Ovary (tissue), 3 donors: ENCODE measurements at regions not wholly inside any gene's neighbourhood (a gene's known extent, or its start where the extent isn't known, plus 50 kb on each side); places are given as distances from the start of the nearest gene placed in this dataset.

Experiments used
- EP300 ChIP-seq: sonication (generic); formaldehyde crosslinking; IDR thresholded peaks from one replicate; pipeline ENCODE4 v1.6.1; 2017; ENCODE audit warnings: antibody characterized with exemption
- POLR2A ChIP-seq: fragments of 450-650 bp; IDR thresholded peaks from one replicate; pipeline ENCODE4 v1.6.1; 2017; ENCODE audit warnings: antibody characterized with exemption, mild to moderate bottlenecking, moderate library complexity
- TF ChIP-seq, protein P1 (sequence below), 3 donors: fragments of 450-650 bp in 2 of 3; fragments of 200-600 bp in 1 of 3; IDR thresholded peaks; one replicate each; pipeline versions ENCODE4 v1.5.1 to v1.8.0; 2016 to 2022; ENCODE audit warnings: antibody characterized with exemption in 3 of 3, mild to moderate bottlenecking in 1 of 3
- donor health status: DM: no; HTN: no; CAD: no.

DNA sequence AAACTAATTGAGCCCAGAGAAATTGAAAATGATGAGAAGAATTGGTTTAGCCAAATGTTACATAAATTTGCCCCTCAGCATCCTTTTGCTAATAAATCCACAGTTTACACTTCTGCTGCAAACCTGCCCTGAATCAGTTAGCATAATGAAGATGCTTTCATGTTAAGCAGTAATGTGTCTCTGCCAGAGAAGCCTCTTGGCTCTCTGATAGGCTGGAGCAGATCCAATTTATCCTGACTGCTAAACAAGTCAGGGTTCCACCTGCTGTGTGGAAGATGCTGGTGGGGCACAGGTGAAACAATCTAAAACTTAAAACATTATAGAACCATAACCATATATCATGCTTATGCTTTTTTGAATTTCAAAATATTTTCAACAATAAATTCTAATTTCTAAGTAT is 946.8 kb downstream of the OTOL1 start:
- TF ChIP-seq POLR2A (no peak), EP300 (no peak)
- TF ChIP-seq, protein P1, sequence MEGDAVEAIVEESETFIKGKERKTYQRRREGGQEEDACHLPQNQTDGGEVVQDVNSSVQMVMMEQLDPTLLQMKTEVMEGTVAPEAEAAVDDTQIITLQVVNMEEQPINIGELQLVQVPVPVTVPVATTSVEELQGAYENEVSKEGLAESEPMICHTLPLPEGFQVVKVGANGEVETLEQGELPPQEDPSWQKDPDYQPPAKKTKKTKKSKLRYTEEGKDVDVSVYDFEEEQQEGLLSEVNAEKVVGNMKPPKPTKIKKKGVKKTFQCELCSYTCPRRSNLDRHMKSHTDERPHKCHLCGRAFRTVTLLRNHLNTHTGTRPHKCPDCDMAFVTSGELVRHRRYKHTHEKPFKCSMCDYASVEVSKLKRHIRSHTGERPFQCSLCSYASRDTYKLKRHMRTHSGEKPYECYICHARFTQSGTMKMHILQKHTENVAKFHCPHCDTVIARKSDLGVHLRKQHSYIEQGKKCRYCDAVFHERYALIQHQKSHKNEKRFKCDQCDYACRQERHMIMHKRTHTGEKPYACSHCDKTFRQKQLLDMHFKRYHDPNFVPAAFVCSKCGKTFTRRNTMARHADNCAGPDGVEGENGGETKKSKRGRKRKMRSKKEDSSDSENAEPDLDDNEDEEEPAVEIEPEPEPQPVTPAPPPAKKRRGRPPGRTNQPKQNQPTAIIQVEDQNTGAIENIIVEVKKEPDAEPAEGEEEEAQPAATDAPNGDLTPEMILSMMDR (IDR thresholded peaks at IDR 0.05) = no peak
